Liver (tissue), 3 donors: ENCODE measurements at regions not wholly inside any gene's neighbourhood (a gene's known extent, or its start where the extent isn't known, plus 50 kb on each side); places are given as distances from the start of the nearest gene placed in this dataset.

ENCODE experiments used
- GABPA ChIP-seq, 2 donors: IDR thresholded peaks in 1 of 2; conservative IDR thresholded peaks in 1 of 2; 2 replicates each; pipeline ENCODE4 v1.6.1; 2016; ENCODE audit warnings: antibody characterized with exemption in 2 of 2, mild to moderate bottlenecking in 1 of 2, moderate library complexity in 1 of 2
- YY1 ChIP-seq: IDR thresholded peaks from 2 replicates; pipeline ENCODE4 v1.6.1; 2016; ENCODE audit warnings: antibody characterized with exemption, mild to moderate bottlenecking
- TF ChIP-seq, protein P1 (sequence below): fragments of 150-350 bp; IDR thresholded peaks from 2 replicates; pipeline ENCODE4 v1.5.1; 2017; ENCODE audit warnings: improper control_type of control experiment, low read depth, low read length; ENCODE audit not compliant: missing input control
- donor health status: healthy.
- donor health status: healthy.

DNA sequence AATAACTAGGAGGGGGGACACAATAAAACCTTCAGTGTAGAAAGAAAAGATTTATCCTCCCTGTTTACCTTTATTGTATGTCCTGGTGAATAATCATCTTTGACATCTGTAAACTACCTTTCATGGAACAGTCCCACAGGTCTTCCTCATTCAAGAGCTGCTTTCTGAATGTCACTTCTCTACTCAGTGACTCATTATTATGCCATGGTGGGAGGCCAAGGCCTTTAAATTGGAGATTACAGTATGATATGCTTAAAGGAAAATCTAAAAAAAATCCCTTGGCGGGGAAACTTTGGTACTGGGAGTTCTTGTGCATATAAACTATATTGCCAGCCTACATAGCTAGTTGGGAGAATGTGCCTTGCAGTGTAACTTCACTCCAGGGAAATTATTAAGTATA is 713.0 kb downstream of the TDRD15 start:
- no peak for TF ChIP-seq YY1
- TF ChIP-seq, protein P1, sequence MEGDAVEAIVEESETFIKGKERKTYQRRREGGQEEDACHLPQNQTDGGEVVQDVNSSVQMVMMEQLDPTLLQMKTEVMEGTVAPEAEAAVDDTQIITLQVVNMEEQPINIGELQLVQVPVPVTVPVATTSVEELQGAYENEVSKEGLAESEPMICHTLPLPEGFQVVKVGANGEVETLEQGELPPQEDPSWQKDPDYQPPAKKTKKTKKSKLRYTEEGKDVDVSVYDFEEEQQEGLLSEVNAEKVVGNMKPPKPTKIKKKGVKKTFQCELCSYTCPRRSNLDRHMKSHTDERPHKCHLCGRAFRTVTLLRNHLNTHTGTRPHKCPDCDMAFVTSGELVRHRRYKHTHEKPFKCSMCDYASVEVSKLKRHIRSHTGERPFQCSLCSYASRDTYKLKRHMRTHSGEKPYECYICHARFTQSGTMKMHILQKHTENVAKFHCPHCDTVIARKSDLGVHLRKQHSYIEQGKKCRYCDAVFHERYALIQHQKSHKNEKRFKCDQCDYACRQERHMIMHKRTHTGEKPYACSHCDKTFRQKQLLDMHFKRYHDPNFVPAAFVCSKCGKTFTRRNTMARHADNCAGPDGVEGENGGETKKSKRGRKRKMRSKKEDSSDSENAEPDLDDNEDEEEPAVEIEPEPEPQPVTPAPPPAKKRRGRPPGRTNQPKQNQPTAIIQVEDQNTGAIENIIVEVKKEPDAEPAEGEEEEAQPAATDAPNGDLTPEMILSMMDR, result no peak
- no peak for TF ChIP-seq GABPA (IDR thresholded peaks at IDR 0.05 in 1 of 2, conservative IDR thresholded peaks at IDR 0.05 in 1 of 2)
